IMR-90 (cell line): ENCODE measurements at regions not wholly inside any gene's neighbourhood (a gene's known extent, or its start where the extent isn't known, plus 50 kb on each side); places are given as distances from the start of the nearest gene placed in this dataset.

ENCODE experiments used
- ATAC-seq: fragments of 200-7000 bp; cut with Tn5 transposase; 2 replicates; pipeline ENCODE4 v1.9.1; 2020; ENCODE audit warnings: low read depth, mild to moderate bottlenecking, moderate library complexity
- BruUV-seq: library from RNA; stranded (reverse); fragments of 400-500 nt; replicated peaks from 2 replicates; lab custom pipeline; 2021; lab: Mats Ljungman, UMichigan
- CTCF ChIA-PET: fragments of 300-600 bp; formaldehyde crosslinking; extraction: SDS; loops from one replicate; lab custom pipeline; 2021; ENCODE audit warnings: antibody characterized with exemption; lab: Yijun Ruan, JAX
- POLR2A ChIA-PET: fragments of 300-600 bp; sonication (Branson Sonifier 250); formaldehyde crosslinking; loops from one replicate; lab custom pipeline; 2022; ENCODE audit warnings: antibody characterized with exemption; ENCODE audit not compliant: unreplicated experiment; lab: Charles Lee
- DNase-seq: peaks from one replicate; pipeline ENCODE4 v3.0.0; 2013
- H2AFZ ChIP-seq: replicated peaks from 2 replicates; pipeline ENCODE3; 2013; ENCODE audit warnings: low read length, mild to moderate bottlenecking; ENCODE audit not compliant: poor library complexity
- H2AK5ac ChIP-seq: 2 replicates; pipeline ENCODE4 v1.6.1; 2013; ENCODE audit warnings: low read depth, low read length, inconsistent platforms
- H2AK9ac ChIP-seq: replicated peaks from 2 replicates; pipeline ENCODE3; 2013; ENCODE audit warnings: mild to moderate bottlenecking, low read depth, low read length, moderate library complexity; ENCODE audit not compliant: poor library complexity
- H2BK120ac ChIP-seq: 2 replicates; pipeline ENCODE4 v1.6.1; 2013; ENCODE audit warnings: low read depth, low read length, inconsistent platforms
- H2BK15ac ChIP-seq: 3 replicates; pipeline ENCODE4 v1.6.1; 2013; ENCODE audit warnings: low read depth, low read length, inconsistent platforms
- H2BK20ac ChIP-seq: 2 replicates; pipeline ENCODE4 v1.6.1; 2013; ENCODE audit warnings: low read depth, mild to moderate bottlenecking, inconsistent platforms, low read length, moderate library complexity
- H2BK5ac ChIP-seq: 2 replicates; pipeline ENCODE4 v1.6.1; 2013; ENCODE audit warnings: mild to moderate bottlenecking, low read depth, low read length, inconsistent platforms; ENCODE audit not compliant: poor library complexity, severe bottlenecking
- H3K14ac ChIP-seq: replicated peaks from 2 replicates; pipeline ENCODE4 v1.6.1; 2013; ENCODE audit warnings: low read depth, low read length, inconsistent platforms
- H3K18ac ChIP-seq: 2 replicates; pipeline ENCODE4 v1.6.1; 2013; ENCODE audit warnings: low read depth, low read length, control low read depth
- H3K23ac ChIP-seq: 2 replicates; pipeline ENCODE4 v1.6.1; 2013; ENCODE audit warnings: low read depth, low read length, inconsistent platforms
- H3K27ac ChIP-seq: 2 replicates; pipeline ENCODE4 v1.5.1; 2013; ENCODE audit warnings: mild to moderate bottlenecking, control low read depth, low read length; ENCODE audit not compliant: insufficient read depth
- H3K27me3 ChIP-seq: 2 replicates; pipeline ENCODE4 v1.6.1; 2013; ENCODE audit warnings: low read length; ENCODE audit not compliant: control insufficient read depth, insufficient read depth
- H3K36me3 ChIP-seq: 2 replicates; pipeline ENCODE4 v1.6.1; 2013; ENCODE audit warnings: low read length, mixed read lengths; ENCODE audit not compliant: control insufficient read depth, insufficient read depth
- H3K4ac ChIP-seq: 2 replicates; pipeline ENCODE4 v1.6.1; 2013; ENCODE audit warnings: low read depth, low read length, inconsistent platforms
- H3K4me1 ChIP-seq: 2 replicates; pipeline ENCODE4 v1.6.1; 2013; ENCODE audit warnings: low read length, mixed read lengths; ENCODE audit not compliant: control insufficient read depth, insufficient read depth
- H3K4me2 ChIP-seq: 2 replicates; pipeline ENCODE4 v1.6.1; 2013; ENCODE audit warnings: low read depth, mild to moderate bottlenecking, control low read depth, low read length, moderate library complexity
- H3K4me3 ChIP-seq: 2 replicates; pipeline ENCODE4 v1.5.1; 2013; ENCODE audit warnings: low read depth, mild to moderate bottlenecking, control low read depth, low read length, moderate library complexity; ENCODE audit not compliant: insufficient read depth
- H3K56ac ChIP-seq: 2 replicates; pipeline ENCODE4 v1.6.1; 2013; ENCODE audit warnings: low read length, inconsistent platforms; ENCODE audit not compliant: insufficient read depth; ENCODE audit errors: extremely low read depth
- H3K79me1 ChIP-seq, 2 experiments: 2 replicates each; pipeline ENCODE4 v1.6.1; 2013; ENCODE audit warnings: low read length in 2 of 2, inconsistent platforms in 1 of 2, low read depth in 1 of 2
- H3K9ac ChIP-seq: 2 replicates; pipeline ENCODE4 v1.6.1; 2013; ENCODE audit warnings: low read depth, low read length, control low read depth
- H3K9me1 ChIP-seq: 2 replicates; pipeline ENCODE4 v1.6.1; 2013; ENCODE audit warnings: low read length, inconsistent platforms; ENCODE audit not compliant: insufficient read depth
- H3K9me3 ChIP-seq: 2 replicates; pipeline ENCODE4 v1.6.1; 2013; ENCODE audit warnings: low read length; ENCODE audit not compliant: control insufficient read depth, insufficient read depth
- H4K20me1 ChIP-seq: 2 replicates; pipeline ENCODE4 v1.6.1; 2013; ENCODE audit warnings: low read length, inconsistent platforms; ENCODE audit not compliant: insufficient read depth
- H4K5ac ChIP-seq: 2 replicates; pipeline ENCODE4 v1.6.1; 2013; ENCODE audit warnings: mild to moderate bottlenecking, low read depth, low read length, control low read depth
- H4K8ac ChIP-seq, 2 experiments: 2 replicates each; pipeline ENCODE4 v1.6.1; 2013; ENCODE audit warnings: low read depth in 2 of 2, low read length in 2 of 2, control low read depth in 1 of 2, inconsistent platforms in 1 of 2
- H4K91ac ChIP-seq: 2 replicates; pipeline ENCODE4 v1.6.1; 2013; ENCODE audit warnings: low read depth, low read length, inconsistent platforms; ENCODE audit not compliant: insufficient read depth
- BHLHE40 ChIP-seq: fragments of 150-350 bp; IDR thresholded peaks from 2 replicates; pipeline ENCODE4 v1.6.1; 2016; ENCODE audit warnings: mild to moderate bottlenecking, low read depth, low read length
- CEBPB ChIP-seq: IDR thresholded peaks from 2 replicates; pipeline ENCODE4 v1.6.1; 2012; ENCODE audit warnings: low read depth, low read length, improper control_type of control experiment
- CHD1 ChIP-seq: IDR thresholded peaks from 2 replicates; pipeline ENCODE4 v1.6.1; 2012; ENCODE audit warnings: low read depth, low read length, improper control_type of control experiment
- CTCF ChIP-seq: conservative IDR thresholded peaks from 2 replicates; pipeline ENCODE4 v1.5.1; 2012; ENCODE audit warnings: mild to moderate bottlenecking, low read depth, low read length, improper control_type of control experiment
- ELK1 ChIP-seq: fragments of 150-350 bp; IDR thresholded peaks from 2 replicates; pipeline ENCODE4 v1.6.1; 2016; ENCODE audit warnings: low read depth, mild to moderate bottlenecking, low read length, moderate library complexity, borderline replicate concordance
- FOS ChIP-seq: fragments of 150-350 bp; IDR thresholded peaks from 2 replicates; pipeline ENCODE4 v1.6.1; 2016; ENCODE audit warnings: low read depth, low read length
- MAFK ChIP-seq: IDR thresholded peaks from 2 replicates; pipeline ENCODE4 v1.6.1; 2012; ENCODE audit warnings: low read depth, low read length, improper control_type of control experiment
- MAZ ChIP-seq: IDR thresholded peaks from 2 replicates; pipeline ENCODE4 v1.6.1; 2012; ENCODE audit warnings: low read depth, mild to moderate bottlenecking, low read length, improper control_type of control experiment, moderate library complexity, borderline replicate concordance
- MXI1 ChIP-seq: IDR thresholded peaks from 2 replicates; pipeline ENCODE4 v1.6.1; 2012; ENCODE audit warnings: low read depth, mild to moderate bottlenecking, low read length, moderate library complexity, borderline replicate concordance
- NFE2L2 ChIP-seq: fragments of 150-350 bp; IDR thresholded peaks from 2 replicates; pipeline ENCODE4 v1.6.1; 2016; ENCODE audit warnings: low read depth, mild to moderate bottlenecking, low read length
- POLR2A ChIP-seq: IDR thresholded peaks from 2 replicates; pipeline ENCODE4 v1.6.1; 2012; ENCODE audit warnings: mild to moderate bottlenecking, low read depth, low read length
- RAD21 ChIP-seq: IDR thresholded peaks from 2 replicates; pipeline ENCODE4 v1.6.1; 2012; ENCODE audit warnings: low read length, improper control_type of control experiment
- RCOR1 ChIP-seq: IDR thresholded peaks from 2 replicates; pipeline ENCODE4 v1.6.1; 2012; ENCODE audit warnings: mild to moderate bottlenecking, low read length, improper control_type of control experiment; ENCODE audit not compliant: insufficient replicate concordance
- RFX5 ChIP-seq: IDR thresholded peaks from 2 replicates; pipeline ENCODE4 v1.8.0; 2012; ENCODE audit warnings: low read depth, mild to moderate bottlenecking, low read length, moderate library complexity
- SMC3 ChIP-seq: fragments of 150-350 bp; IDR thresholded peaks from 2 replicates; pipeline ENCODE4 v1.6.1; 2016; ENCODE audit warnings: low read depth, mild to moderate bottlenecking, antibody characterized with exemption, low read length, moderate library complexity
- USF2 ChIP-seq: fragments of 150-350 bp; IDR thresholded peaks from 2 replicates; pipeline ENCODE4 v1.6.1; 2017; ENCODE audit warnings: mild to moderate bottlenecking, antibody characterized with exemption, low read length, low read depth
- dilution Hi-C: fragments of 300-500 bp; cut with HindIII; formaldehyde crosslinking; loops from one replicate; pipeline ENCODE4 v1.14.3; 2018; ENCODE audit warnings: low sequenced_read_pairs; ENCODE audit not compliant: unreplicated experiment
- in situ Hi-C: fragments of 300-500 bp; cut with MboI; formaldehyde crosslinking; loops from 3 replicates; pipeline ENCODE4 v1.14.3; 2019; ENCODE audit warnings: low sequenced_read_pairs, inconsistent platforms, mixed read lengths
- intact Hi-C: fragments of 100-400 bp; cut with micrococcal nuclease; formaldehyde crosslinking; loops from 2 replicates; pipeline ENCODE4 v1.10.0; 2022

GRCh38 chr3:109888026-109888425 is 550.7 kb upstream of the DPPA4 start:
- ChIA-PET CTCF (no interaction called here), POLR2A (no interaction called here)
- Histone ChIP-seq H3K9me3 (no peaks in the 10 kb centered on the region), H3K4ac (no peak overlapping the region), H3K4me3 (no peak overlapping the region), H3K27ac (no peak overlapping the region), H3K9me1 (no peaks in the 10 kb centered on the region), H3K4me2 (no peak overlapping the region), H4K5ac (no peak overlapping the region), H4K20me1 (no peaks in the 10 kb centered on the region), H3K9ac (no peak overlapping the region), H2BK20ac (no peak overlapping the region), H4K91ac (no peak overlapping the region), H3K23ac (no peak overlapping the region), H3K18ac (no peak overlapping the region), H2BK120ac (no peak overlapping the region), H2BK15ac (no peak overlapping the region), H3K27me3 (no peaks in the 10 kb centered on the region), H3K14ac (no peak overlapping the region), H4K8ac (no peak overlapping the region), H3K36me3 (no peaks in the 10 kb centered on the region), H2AK9ac (no peak overlapping the region), H2AK5ac (no peak overlapping the region), H3K79me1 (no peaks in the 10 kb centered on the region), H3K4me1 (no peaks in the 10 kb centered on the region), H2AFZ (no peak overlapping the region), H2BK5ac (no peak overlapping the region), H3K56ac (no peak overlapping the region)
- no TSS peak for BruUV-seq
- no peak for TF ChIP-seq BHLHE40
- TF ChIP-seq RAD21: no peak
- TF ChIP-seq MXI1: no peak
- no peak for TF ChIP-seq USF2
- no peak for TF ChIP-seq ELK1
- TF ChIP-seq FOS: no peak
- no peak for TF ChIP-seq MAFK
- no peak for TF ChIP-seq SMC3
- no peak for TF ChIP-seq MAZ
- TF ChIP-seq RFX5: no peak
- TF ChIP-seq CEBPB: no peak
- TF ChIP-seq NFE2L2: no peak
- no peak for TF ChIP-seq CHD1
- TF ChIP-seq RCOR1: no peak
- no peak for TF ChIP-seq CTCF
- no peak for TF ChIP-seq POLR2A
- dilution Hi-C loops (no loop called here), in situ Hi-C loops (no loop called here), intact Hi-C loops (no loop called here)
- ATAC-seq (no peak), DNase-seq (no peak)
